HL-60 (cell line): ENCODE measurements at regions not wholly inside any gene's neighbourhood (a gene's known extent, or its start where the extent isn't known, plus 50 kb on each side); places are given as distances from the start of the nearest gene placed in this dataset.
"Not testable (repeated sequence)": the region's sequence is repeated elsewhere in the genome, so short reads cannot be mapped to it uniquely, and the experiment has no call there.

Experiments used
- CTCF ChIP-seq: IDR thresholded peaks from one replicate; pipeline ENCODE4 v1.5.1; 2011; ENCODE audit warnings: low read length, control low read depth, inconsistent platforms; ENCODE audit not compliant: insufficient read depth
- GABPA ChIP-seq: IDR thresholded peaks from 2 replicates; pipeline ENCODE4 v1.6.1; 2012; ENCODE audit warnings: low read depth
- SPI1 ChIP-seq: IDR thresholded peaks from 2 replicates; pipeline ENCODE4 v1.6.1; 2012; ENCODE audit warnings: low read depth, mild to moderate bottlenecking, borderline replicate concordance

DNA sequence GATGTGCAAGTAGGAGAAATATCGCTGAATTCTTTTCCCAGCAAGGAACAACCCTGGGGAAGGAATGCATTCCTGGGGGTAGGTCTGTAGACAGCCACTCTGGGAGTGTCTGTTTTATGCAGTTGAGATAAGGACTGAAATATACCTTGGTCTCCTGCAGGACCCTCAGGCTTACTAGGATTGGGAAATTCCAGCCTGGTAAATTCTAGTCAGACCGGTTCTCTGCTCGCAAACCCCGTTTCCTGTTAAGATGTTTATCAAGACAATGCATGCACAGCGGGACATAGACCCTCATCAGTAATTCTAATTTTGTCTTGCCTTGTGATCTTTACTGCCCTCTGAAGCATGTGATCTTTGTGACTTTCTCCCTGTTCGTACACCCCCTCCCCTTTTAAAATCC, 839.0 kb downstream of the REEP3 start:
- TF ChIP-seq CTCF, SPI1, GABPA: not testable (repeated sequence)
